HG03354 (cell line): ENCODE measurements at regions not wholly inside any gene's neighbourhood (a gene's known extent, or its start where the extent isn't known, plus 50 kb on each side); places are given as distances from the start of the nearest gene placed in this dataset.

Source experiments
- ATAC-seq: cut with Tn5 transposase; IDR thresholded peaks from one replicate; pipeline ENCODE4 v1.9.1; 2021; ENCODE audit warnings: mild to moderate bottlenecking; ENCODE audit not compliant: unreplicated experiment, poor library complexity, severe bottlenecking

DNA sequence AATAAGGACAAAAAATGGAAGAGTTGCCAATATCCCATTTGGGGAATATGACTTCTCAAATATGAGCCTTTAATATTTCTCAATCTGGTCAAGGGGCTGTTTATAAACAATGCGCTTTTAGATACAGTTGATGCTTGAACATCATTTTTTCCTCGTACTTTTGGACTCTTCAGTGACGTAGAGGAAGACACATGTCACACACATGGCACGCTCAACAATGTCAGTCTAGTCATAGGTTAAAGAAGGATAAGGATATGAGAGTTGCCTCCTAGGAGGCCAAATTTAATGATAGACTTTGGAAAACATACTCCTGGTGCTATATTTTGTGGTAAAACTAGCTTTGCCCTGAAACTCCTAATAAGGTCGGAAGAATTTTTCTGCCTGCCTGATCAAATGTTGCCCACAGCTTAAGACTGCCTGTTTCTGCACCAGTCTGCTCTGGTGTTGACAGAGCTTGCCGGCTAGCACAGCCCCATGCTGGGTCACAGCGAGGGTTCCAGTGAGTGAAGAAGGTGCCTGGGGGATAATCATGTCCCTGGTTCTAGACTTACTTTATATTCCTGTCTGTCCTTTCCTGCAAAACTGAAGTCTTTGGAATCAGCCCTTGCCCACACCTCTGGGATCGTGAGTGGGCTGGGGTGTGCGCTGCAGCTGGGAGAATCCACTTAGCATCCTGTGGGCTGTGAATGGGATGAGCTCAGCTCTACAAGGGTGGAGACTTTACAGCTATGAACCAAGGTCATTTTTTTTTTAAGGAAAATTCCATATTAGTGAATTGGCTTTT, 230.8 kb upstream of the IRX4 start:
- no peak for ATAC-seq

DNA sequence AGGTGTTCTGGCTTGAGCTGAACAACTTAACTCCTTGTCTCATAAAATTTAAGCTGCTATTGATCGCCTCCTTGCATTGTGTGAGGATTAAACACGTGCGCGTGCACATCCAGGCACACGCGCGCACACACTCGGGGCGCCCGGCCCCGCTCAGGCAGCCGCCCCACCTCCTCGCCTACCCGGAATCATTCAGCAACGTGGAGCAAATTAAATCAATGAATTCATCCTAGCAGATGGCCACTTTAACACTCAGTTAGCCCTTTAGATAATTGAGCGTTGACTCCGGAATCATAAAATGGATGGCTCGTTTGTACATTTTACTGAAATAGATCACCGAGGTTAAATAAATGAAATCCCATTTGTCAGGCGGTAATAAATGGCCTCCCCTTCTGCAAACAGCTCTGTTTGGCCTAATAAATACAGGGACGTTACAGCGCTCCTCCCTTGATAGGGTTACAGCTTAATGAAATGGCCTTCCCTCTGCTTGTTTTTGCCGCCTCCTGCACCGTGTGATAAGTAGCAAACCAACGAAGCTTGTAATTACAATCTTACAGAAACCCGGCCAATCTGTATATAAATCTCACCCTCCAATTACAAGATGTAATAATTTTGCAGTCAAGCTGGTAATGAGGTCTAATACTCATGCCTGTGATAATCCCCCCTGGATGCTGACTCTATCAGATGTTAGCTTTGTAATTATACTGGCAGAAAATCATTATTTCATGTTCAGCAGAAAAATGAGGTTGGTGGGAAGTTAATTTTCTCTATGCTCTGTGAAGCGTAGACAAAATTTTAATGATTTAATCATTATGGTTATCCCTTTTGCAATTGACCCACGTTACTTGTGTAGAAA, 229.7 kb upstream of the IRX4 start:
- no peak for ATAC-seq

DNA sequence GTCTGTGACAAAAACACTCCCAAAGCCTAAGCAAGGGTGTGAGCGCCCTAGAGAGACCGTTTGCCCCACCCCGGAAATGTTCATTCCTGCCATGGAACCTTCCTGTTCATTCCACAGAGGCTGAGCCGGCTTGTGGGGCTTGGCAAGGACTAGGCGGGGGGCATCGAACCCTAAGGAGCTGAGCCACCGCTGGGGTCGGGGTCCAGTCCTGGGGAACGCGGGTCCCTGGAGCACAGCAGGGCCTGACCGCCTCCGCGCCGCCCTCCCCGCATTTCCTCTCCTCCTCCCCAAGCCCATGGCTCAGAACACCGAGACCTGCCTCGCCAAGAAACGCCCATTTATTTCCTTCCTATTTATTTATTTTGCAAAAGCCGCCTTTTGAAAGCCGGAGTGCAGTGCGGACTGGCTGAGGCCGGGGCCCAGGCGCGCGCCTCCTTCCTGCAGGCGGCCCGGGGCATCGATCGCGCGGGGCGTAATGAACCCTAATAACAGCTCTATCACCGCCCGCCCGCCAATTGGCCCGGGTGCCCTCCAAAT, 228.9 kb upstream of the IRX4 start:
- no peak for ATAC-seq

DNA sequence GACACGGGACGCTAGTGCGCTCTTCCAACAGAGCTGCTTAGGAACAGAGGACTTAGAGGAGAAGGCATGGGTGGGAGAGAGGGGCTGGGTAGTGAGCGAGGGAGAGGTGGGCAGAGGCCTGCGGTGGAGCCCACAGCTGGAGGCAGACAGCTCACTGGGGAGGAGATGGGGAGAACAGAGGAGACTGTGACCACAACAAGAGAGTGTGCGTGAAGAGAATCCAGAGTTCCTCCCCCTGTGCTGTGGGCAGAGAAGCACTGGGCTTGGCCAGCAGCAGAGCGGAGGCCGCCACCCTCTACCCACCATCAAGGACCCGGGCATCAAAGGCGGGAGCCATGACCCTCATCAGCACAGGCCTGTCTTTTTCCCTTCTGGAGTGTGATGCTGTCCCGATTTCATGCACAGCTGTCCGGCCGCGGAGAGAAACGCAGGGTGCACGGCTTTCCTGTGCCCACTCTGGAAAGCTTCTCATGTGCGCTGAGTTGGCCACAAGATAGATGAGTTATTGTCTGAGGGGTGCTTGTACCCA, 228.3 kb upstream of the IRX4 start:
- no peak for ATAC-seq

DNA sequence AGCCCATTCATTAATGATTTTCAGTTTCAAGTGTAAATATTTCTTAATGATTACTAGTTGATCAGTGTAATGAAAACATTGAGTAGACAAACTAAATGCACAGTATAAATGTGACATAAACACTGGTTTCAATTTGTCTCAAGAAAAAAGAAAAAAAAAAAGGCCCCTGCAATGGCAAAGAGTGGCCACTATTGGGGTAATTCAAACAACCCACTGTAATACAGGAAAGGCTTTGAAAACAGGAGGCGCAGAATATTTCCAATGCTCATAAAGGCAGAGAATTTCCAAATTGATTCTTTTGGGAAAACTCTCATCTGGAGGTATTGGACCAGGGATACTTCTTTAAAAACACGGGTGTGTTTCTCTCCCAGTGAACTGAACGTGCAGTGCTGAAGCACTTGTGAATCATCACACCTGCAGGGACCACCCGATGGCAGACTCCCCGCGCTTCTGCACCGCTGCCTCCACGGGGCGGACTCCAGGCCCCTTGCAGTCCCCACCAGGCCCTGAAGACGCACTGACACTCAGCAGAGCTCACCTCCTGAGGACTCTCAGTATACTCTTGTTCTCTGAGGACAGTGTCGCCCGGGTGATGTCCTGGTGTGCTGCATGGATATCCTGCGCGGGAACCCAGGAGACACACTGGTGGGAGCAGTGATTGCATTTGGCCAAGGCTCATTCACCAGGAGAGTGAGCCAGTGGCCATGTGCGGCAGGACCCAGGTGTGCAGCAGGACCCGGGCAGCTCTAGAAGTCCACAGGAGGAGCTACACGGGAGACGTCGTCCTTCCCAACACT, 227.6 kb upstream of the IRX4 start:
- ATAC-seq: no peak

DNA sequence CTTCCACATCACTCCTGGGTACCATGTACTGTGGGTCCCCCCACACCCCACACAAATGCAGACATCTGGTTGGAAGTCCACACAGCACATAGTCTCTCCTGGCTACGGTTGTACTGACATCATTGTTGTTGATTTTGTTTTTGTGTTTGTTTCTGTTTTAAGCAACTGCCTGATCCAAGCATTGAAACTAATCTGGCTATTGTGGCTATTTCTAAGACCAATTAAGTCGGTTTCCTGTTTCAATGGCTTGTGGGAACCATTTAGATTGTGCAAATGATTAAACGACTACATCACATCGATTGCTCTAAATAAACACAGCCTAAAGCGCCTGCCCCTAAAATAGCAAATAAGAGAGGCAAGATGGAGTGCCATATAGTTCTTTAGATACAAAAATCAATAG, 226.8 kb upstream of the IRX4 start:
- no peak for ATAC-seq

DNA sequence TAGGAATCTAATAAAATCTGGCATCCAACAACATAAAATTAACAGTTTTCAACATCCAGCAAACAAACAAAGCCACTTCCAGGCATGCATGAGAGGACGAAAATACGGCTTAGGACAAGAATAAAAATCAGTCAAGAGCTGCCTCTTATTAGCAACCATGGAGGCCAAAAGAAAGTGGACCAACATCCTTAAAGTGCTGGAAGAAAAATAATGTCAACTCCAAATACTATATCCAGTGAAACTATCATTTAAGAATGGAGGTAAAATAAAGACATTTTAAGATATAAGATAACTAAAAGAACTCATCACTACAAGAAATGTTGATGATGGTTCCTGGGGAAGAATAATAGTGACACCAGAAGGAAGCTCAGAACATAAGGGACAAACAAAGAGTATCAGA, 224.0 kb upstream of the IRX4 start:
- ATAC-seq: no peak

DNA sequence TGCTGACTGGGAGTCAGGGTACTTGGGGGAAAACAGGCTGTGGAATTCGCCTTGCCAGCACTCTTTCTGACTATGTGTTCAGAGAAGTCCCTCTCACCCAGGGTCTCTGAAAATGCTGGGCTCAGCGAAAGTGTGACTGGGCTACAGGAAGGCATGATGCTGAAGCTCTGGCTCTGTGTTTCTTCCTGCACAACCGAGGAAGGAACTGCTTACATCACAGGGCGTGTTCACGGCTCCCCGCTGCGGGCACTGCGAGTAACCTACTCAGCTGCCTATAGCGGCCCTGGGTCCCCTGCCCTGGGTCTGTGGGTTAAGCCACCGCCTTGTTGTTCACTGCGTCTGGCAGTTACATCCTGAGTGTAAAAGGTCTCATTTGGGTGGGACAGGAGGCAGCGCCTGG, 222.4 kb upstream of the IRX4 start:
- ATAC-seq: no peak

DNA sequence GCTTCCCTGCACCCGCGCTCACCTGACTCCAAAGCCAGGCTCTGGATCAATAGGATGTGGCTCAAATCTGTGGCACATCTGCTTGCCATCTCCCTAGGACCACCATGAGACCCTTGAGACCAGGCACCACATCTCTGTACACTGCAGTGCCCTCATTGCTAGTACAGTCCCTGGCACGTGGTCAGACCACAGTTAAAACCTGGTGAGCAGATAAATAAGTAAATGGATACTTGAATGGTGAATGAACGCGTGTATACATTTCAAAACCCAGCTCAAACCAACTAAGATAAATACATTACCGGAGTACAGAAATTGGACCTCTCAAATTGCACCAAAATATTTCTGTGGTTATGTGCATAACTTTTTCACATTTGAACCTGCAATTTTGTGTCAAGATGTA, 221.2 kb upstream of the IRX4 start:
- no peak for ATAC-seq

DNA sequence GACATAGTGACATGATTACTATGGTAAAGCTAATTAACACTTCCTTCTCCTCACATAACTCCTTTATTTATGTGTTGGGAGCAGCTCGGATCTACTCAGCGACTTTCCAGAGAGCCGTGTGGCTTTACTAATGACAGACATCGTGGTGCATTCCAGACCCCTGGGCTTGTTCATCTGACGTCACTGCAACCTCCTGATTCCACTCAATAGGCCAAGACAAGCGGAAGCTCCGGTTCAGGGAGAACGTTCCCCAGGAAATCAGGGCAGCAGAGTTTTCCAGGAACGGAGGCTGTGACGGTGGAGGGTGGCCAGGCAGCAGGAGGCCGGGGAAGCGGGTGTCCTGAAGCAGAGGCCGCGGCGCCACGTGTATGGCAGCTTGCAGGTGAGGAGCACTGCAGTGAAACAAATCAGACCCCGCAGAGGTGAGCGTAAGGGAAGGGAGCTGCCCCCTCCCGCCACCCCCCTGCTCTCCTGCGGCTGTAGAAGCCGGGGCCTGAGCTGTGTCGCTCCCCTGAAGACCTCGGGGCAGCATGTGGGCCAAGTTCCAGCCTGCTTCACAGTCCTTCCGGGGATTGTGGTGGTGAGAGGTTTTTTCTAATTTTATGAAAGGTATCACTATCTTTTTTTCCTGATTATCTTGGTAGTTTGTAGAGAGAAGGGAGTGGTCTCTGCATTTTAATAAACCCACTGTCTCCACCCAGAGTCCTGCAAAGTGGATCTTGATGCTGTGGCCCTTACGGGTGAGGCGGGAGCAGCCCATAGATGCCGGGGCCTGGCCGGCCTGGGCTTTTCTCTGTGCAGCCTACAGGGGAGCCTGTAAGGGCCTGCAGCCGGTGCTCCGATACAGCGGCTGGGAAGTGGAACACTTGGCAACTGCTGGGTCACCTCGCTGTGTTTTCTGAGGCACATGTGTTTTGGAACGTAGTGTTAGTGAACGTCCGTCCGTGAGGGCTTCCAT, 220.4 kb upstream of the IRX4 start:
- no peak for ATAC-seq

DNA sequence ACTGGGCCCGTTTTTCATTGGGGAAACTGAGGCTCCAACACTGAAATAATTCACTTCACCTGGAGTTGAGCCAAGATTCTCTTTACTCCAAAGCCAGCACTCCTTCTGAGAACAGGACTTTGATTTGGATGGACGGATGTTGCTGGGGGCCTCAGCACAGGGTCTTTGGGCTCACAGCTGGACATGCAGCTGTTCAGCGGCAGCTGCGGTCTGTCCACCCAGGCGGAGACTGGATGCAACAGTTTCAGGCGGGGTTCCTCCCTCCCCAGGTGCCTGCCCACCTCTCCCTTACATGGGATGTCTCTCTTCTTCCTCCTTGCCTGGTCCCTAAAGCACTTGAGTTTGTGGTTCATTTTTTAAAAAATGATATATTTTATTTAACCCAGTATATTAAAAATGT, 219.0 kb upstream of the IRX4 start:
- no peak for ATAC-seq

DNA sequence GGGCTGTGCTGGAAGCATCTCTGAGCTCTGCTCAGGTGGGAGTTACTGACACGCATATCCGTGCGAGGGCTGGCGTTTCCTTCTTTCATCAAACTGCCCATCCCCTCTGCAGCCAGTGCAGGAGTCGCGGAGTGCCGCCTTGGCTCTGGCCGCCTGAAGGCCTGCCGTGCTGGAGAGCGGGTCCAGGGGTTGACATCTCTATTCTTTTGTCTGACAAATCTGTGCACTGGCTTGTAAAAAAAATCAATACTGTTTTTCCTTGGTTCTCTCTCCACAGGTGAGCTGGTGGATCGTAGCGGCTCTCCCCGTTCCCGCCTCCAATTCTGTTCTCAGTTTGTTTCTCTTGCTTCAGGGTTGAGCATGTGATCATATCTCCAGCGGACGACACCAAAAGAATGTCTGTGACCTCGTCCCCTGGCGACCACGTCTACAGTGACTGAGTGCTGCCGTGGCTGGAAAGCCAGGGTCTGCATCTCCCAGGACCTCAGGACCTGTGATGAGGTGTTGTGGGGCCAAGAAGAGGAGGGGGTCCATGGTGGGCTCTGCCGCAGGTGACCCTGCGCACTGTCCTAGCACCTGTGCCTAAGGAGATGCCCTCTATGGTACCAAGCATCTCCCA, 214.3 kb upstream of the IRX4 start:
- ATAC-seq: no peak

DNA sequence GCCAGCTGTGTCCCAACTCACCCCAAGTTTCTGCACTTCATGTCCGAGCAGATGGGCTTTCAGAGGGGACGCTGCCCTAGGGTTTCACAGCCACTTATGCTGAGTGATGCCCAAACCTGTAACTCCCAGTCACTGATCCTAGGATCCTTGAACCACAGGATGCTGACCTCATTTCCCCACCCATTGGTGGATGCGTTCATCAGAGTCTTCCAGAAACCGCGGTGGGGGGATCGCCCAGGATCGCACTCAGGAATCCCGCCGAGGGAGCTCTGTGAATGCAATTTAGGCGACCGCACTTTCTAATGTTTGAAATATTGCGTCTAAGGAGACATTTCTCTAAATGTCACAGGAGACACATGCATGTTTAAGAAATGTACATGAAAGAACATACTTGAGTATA, 212.3 kb upstream of the IRX4 start:
- no peak for ATAC-seq

DNA sequence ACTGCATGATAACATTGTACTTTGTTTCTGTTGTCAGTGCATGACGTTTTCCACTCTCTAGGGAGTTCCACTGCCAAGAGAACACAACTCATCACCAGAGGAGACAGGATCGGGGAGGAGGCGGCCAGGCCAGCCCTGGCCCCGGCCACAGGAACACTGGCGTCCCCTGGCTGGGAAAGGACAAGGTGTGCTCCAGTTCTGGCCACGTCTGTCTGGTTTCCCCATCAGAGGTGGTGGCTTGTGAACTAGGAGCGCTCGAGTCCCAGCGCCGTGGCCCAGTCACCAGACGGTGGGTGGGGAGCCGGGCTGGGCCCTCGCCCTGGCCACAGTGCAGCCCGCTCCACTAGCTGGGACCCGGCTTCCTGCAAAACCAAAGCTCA, 211.9 kb upstream of the IRX4 start:
- ATAC-seq: no peak

DNA sequence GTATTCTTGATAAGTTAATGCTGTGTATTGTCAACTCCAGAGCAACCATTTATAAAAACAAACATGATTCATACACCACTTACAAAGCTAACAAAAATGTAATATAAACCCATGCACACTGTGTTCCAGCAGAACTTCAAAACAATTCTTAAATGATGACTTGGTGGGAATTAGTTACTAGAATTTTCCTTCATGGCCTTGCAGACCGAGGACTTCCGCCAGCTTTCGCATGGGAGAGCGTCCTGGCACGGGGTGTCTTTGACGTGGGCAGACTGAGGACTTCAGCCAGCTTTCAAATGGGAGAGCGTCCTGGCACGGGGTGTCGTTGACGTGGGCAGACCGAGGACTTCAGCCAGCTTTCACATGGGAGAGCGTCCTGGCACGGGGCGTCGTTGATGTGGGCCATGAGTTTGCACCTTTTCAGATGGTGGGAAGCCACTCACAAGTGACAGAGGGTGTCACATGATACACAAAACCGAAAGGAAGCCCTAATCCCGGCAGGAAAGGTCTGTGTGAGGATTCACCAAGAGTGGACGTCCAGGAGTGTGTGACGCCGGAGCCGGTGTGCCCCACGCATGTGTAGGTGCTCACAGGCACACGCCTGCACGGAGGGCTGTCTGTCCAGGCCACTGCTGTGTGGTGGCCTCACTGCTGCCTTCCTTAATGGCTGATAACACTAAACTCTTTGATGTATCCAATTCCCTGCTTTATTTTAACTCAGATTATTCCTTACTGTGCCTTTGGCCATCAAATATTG, 211.3 kb upstream of the IRX4 start:
- ATAC-seq: no peak

DNA sequence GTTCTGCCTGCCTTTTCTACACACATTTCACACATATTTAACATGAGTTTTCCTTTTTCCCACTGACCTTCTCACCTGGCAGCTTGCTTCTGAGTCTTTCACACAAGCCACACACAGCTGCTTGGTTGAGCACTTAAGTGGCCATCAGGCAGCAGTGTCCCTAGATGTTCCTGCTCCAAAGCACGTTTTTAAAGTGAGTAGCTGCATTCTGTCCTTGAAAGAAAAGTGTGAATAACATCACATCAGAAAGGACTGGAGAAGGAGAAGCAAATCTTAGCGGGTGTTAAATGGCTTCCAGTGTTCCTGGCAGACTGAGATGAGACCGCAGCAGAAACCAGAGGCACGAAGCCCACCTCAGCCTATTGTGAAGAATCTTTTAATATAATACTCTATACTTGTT, 209.2 kb upstream of the IRX4 start:
- ATAC-seq: no peak

DNA sequence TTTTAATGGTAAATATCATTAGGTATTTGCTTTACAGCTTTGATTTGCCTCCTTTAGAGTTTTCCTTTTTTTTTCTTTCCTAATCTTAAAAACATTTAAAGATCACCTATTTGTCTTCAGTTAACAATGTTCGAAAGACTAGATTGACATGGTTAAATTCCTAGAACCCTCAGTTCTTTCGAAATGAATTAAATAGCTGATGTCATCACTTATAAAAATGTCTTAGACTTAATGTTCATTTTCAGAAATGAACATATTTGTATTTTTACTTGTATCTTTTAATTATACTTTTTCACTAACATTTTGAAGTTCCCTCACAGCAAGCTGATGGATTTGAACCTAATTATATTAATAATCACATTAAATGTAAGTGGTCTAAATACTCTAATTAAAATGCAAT, 205.3 kb upstream of the IRX4 start:
- no peak for ATAC-seq

DNA sequence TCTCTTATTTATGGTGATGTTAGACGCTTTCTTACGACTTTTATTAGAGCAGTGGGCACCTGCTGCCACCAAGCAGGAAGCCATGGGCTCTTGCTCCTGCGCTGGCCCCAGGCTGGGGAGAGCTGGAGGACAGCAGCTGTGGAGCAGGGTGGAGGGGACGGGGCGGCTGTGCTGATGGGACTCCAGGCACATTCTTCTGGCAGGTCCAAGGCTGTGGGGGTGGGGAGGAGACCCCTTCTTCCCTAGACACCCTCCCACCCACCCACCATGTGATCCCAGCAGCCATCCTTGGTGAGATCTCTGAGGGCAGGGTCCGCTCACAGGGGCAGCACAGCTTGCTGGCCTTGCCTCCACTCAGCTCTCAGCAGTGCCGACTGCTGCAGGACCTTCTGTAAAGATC, 192.6 kb upstream of the IRX4 start:
- no peak for ATAC-seq
